ENCODE measurements at regions not wholly inside any gene's neighbourhood (a gene's known extent, or its start where the extent isn't known, plus 50 kb on each side); places are given as distances from the start of the nearest gene placed in this dataset.
A peak's percentile ranks its signal among the peaks of the same experiment; 100 is the strongest.

DNA sequence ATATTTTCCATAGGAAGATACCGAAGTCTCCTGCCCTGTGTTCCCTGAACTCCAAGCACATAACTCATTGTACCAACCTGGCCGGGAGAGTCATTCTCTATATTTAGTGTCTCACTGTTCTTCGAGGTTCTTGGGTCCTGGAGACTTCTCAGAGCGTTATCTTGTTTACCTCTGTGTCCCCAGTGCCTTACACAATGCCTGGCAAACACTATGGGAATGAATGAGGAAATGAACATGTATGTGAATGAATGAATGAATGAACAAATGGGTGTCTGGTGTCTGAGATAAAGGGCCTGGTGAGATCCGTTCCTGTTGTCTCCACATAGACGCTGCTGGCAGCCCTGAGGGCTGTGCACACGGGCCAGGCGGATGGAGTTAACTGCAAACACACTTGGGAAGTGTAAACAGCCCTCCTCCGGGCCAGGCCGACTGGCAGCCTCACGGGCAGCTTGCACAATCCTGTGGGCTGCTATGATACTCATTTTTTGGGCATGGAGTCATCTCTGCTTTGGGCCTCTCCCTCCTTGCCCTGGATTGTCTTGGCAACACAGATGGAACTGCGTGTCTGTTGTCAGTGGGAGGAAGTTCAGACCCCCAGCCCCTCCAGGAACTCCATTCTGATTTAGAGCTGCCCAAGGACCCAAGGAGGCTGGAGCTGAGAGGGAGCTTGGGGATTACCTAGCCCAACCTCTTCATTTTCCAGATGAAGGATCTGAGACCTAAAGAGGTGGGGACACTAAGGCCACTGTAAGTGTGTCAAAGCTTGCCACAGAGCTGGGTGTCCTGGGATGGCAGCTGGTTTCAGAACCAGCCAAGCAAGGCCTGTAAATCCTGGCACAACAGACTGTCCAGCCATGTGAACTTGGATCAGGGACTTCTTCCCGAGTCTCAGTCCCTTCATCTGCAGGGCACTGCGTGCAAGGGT, 124.4 kb downstream of the INHBB start:
- Histone ChIP-seq H3K27me3 (ENCODE audit: control insufficient read depth, insufficient read depth) (no peaks in the 10 kb centered on the region), H3K27ac (ENCODE audit: low read length) (peak overlapping the region; percentile 79), H3K9me3 (ENCODE audit: control insufficient read depth, low read length) (no peaks in the 10 kb centered on the region), H3K4me3 (ENCODE audit: low read length) (no peak overlapping the region), H3K4me1 (ENCODE audit: control insufficient read depth, insufficient read depth, low read length) (peaks cover 12% of the 10 kb centered on the region)
- ATAC-seq, result peak; percentile 87 to 95
- intact Hi-C loops (cut with DNase I), result no loop called here
- WGBS, result 29% methylated on average over 14 of the region's 14 CpGs
- peak; percentile 83 to 93 (median 90) for DNase-seq

DNA sequence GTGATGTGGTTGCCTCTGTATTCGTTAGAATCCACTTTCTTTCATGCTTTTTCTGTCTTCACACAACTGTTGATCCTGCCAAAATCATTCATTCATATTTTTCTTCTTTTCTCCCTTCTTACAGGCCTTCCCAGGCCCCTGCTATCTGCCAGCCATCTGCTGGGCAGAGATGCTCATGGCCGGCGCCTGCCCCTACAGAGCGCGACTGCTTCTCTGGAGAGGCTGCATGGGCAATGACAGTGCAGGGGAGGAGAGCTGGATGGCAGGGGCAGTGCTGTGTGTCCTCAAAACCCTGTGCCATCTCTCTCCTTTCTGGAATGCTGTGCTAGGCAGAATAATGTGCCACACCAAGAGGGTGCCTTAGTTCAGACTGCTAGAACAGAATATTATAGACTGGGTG, 125.2 kb downstream of the INHBB start:
- no peaks in the 10 kb centered on the region for H3K27me3 ChIP-seq (ENCODE audit: control insufficient read depth, insufficient read depth)
- ATAC-seq, result no peak
- H3K4me3 ChIP-seq (ENCODE audit: low read length), result no peak overlapping the region
- H3K9me3 ChIP-seq (ENCODE audit: control insufficient read depth, low read length), result no peaks in the 10 kb centered on the region
- H3K4me1 ChIP-seq (ENCODE audit: control insufficient read depth, insufficient read depth, low read length), result peaks cover 11% of the 10 kb centered on the region
- intact Hi-C loops (cut with DNase I), result no loop called here
- no peak overlapping the region for H3K27ac ChIP-seq (ENCODE audit: low read length)
- DNase-seq, result no peak
- WGBS, result 80% methylated on average over 5 of the region's 5 CpGs

DNA sequence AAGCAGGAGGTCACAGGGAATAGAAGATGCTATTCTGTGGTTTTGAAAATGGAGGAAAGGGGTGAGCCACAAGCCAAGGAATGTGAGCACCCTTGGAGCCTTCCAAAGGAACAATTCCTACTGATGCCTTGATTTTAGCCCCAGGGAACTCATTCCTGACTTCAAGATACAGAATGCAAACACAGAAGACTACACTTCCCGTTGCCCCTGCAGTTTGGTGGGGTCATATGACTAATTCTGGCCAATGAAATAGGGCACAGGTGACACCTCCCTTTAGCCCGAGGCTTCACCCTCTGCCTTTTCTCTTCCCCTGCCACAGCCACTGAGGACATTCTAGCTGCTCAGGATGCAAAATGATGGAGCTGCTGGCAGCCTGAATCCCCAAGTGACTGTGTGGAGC, 126.1 kb downstream of the INHBB start:
- WGBS, result 48% methylated on average over 2 of the region's 2 CpGs
- peaks cover 10% of the 10 kb centered on the region for H3K4me1 ChIP-seq (ENCODE audit: control insufficient read depth, insufficient read depth, low read length)
- H3K27me3 ChIP-seq (ENCODE audit: control insufficient read depth, insufficient read depth), result no peaks in the 10 kb centered on the region
- H3K4me3 ChIP-seq (ENCODE audit: low read length), result no peak overlapping the region
- H3K9me3 ChIP-seq (ENCODE audit: control insufficient read depth, low read length), result no peaks in the 10 kb centered on the region
- H3K27ac ChIP-seq (ENCODE audit: low read length), result no peak overlapping the region
- intact Hi-C loops (cut with DNase I), result no loop called here
- ATAC-seq, result no peak
- no peak for DNase-seq

DNA sequence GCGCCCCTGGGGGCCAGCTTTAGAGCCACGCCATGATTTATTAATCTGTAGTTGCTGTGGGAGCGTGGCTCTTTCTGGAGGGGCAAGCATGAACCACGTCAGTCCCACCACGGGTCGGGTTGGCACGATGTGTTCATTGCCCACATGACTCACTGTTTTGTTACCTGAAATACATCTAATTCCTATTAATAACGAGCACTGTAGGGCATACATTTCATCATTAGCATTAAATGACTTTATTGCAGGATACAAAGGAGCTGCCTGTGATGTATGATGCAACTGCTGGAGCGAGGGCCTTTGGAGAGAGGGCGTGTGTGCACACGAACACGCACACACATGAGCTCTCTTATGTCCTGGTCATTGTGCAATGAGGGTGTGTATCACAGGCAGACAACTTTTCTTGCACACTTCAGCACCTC, 127.0 kb downstream of the INHBB start:
- intact Hi-C loops (cut with DNase I), result no loop called here
- peaks cover 10% of the 10 kb centered on the region for H3K4me1 ChIP-seq (ENCODE audit: control insufficient read depth, insufficient read depth, low read length)
- ATAC-seq (no peak), DNase-seq (no peak)
- WGBS, result 96% methylated on average over 12 of the region's 12 CpGs
- no peaks in the 10 kb centered on the region for H3K27me3 ChIP-seq (ENCODE audit: control insufficient read depth, insufficient read depth)
- no peak overlapping the region for H3K27ac ChIP-seq (ENCODE audit: low read length)
- H3K4me3 ChIP-seq (ENCODE audit: low read length), result no peak overlapping the region
- H3K9me3 ChIP-seq (ENCODE audit: control insufficient read depth, low read length), result no peaks in the 10 kb centered on the region

DNA sequence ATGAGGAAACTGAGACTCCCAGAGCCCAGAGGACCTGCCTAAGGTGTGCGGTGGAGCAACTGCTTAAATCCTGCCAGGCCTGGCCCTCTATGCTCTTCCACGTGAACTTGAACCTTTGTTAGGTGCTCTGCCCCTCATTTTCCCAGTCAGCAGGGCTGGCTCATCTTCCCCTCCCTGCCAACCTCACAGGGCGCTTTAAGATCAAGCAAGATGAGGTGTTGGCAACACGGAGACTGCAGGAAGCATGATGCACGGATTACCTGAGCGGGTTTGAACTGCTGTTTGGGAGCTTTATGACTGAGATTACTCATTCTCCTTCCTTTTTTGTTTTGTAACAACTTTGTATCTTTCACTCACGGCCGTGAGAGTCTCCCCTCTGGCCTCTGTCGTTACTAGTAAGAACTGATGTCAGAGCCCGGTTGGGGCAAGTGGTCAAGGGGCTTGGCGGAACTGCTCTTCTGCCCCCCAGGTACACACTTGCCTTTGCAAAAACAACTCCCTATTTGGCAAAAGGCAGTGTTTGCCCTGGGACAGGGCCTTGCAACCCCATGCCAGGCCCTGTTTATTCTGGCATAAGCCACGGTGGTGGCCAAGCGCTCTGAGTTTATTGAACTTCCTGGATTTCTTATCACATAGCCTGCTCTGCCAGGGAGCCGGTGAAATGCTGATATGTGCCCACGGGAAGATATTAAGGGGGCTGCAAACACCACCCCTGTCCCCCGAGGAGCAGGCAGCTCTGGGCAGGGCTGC, 127.8 kb downstream of the INHBB start:
- 66% methylated on average over 16 of the region's 16 CpGs for WGBS
- Histone ChIP-seq H3K4me3 (ENCODE audit: low read length) (no peak overlapping the region), H3K9me3 (ENCODE audit: control insufficient read depth, low read length) (no peaks in the 10 kb centered on the region), H3K27me3 (ENCODE audit: control insufficient read depth, insufficient read depth) (no peaks in the 10 kb centered on the region), H3K27ac (ENCODE audit: low read length) (no peak overlapping the region), H3K4me1 (ENCODE audit: control insufficient read depth, insufficient read depth, low read length) (peaks cover 10% of the 10 kb centered on the region)
- ATAC-seq, result no peak
- no peak for DNase-seq
- intact Hi-C loops (cut with DNase I), result no loop called here

DNA sequence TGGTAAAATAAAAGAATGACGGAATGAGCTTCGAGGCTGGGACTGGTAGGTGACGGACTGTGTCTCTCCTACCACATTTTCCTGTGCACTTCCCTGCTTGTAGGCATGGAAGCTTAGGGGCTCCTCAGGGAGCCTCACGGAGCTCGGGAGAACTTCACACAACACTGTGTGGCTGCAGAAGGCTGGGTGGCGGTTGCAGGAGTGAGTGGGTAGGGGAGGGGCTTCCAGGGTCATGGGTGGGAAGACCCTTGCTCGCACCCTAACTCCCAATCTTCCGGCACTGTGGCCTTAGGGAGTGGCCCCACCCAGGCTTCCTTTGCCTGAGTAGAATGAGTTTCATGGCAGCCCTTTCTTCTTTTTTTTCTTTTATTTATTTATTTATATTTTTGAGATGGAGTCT, 128.6 kb downstream of the INHBB start:
- Histone ChIP-seq H3K4me3 (ENCODE audit: low read length) (no peak overlapping the region), H3K9me3 (ENCODE audit: control insufficient read depth, low read length) (no peaks in the 10 kb centered on the region), H3K27me3 (ENCODE audit: control insufficient read depth, insufficient read depth) (no peaks in the 10 kb centered on the region), H3K27ac (ENCODE audit: low read length) (no peak overlapping the region), H3K4me1 (ENCODE audit: control insufficient read depth, insufficient read depth, low read length) (peaks cover 9% of the 10 kb centered on the region)
- intact Hi-C loops (cut with DNase I), result no loop called here
- ATAC-seq (no peak), DNase-seq (no peak)
- WGBS, result 94% methylated on average over 8 of the region's 8 CpGs

DNA sequence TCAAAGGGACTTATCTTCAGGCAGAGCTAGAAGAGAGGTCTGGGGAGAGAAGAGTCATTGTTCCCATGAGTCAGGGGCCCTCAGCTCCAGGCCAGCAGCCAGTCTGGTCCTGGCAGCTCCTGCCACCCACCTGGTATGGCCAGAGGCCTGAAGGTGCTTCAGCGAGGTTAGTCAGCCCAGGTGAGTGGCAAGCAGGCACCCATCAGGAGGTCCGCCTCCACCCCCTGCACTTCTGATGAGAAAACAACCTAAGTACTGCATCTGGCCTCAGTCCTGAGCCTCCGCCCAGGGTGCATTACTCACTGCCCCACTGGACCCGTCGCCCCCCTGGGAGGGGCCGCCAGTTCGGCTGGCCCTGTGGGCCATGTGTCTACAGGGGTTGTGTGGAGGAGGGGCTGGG, 130.2 kb downstream of the INHBB start:
- Histone ChIP-seq H3K27ac (ENCODE audit: low read length) (no peak overlapping the region), H3K4me3 (ENCODE audit: low read length) (no peak overlapping the region), H3K4me1 (ENCODE audit: control insufficient read depth, insufficient read depth, low read length) (no peaks in the 10 kb centered on the region), H3K9me3 (ENCODE audit: control insufficient read depth, low read length) (no peaks in the 10 kb centered on the region), H3K27me3 (ENCODE audit: control insufficient read depth, insufficient read depth) (no peaks in the 10 kb centered on the region)
- no peak for DNase-seq
- ATAC-seq, result no peak
- WGBS, result 88% methylated on average over 7 of the region's 7 CpGs
- intact Hi-C loops (cut with DNase I), result no loop called here

DNA sequence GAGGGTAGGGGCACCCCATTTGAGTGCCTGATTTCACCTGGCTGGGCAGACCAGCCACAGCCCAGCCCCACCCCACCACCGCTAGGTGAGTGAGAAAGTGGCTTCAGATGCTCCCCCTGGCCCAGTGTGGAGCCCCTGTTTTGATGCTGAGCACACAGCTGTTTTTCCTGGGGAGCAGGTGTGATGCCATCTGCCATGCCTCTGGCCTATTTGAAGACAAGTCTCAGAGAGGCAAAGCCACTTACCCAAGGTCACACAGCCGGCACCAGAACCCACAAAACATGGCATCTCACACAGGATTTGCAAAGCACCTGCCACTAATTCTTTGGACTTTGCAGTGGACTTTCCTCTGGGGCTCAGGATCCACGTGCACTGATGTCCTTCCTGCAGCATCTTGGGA, 131.3 kb downstream of the INHBB start:
- Histone ChIP-seq H3K27me3 (ENCODE audit: control insufficient read depth, insufficient read depth) (no peaks in the 10 kb centered on the region), H3K4me3 (ENCODE audit: low read length) (no peak overlapping the region), H3K4me1 (ENCODE audit: control insufficient read depth, insufficient read depth, low read length) (no peaks in the 10 kb centered on the region), H3K9me3 (ENCODE audit: control insufficient read depth, low read length) (no peaks in the 10 kb centered on the region), H3K27ac (ENCODE audit: low read length) (no peak overlapping the region)
- ATAC-seq (no peak), DNase-seq (no peak)
- WGBS, result 91% methylated on average over 3 of the region's 3 CpGs
- intact Hi-C loops (cut with DNase I), result no loop called here

DNA sequence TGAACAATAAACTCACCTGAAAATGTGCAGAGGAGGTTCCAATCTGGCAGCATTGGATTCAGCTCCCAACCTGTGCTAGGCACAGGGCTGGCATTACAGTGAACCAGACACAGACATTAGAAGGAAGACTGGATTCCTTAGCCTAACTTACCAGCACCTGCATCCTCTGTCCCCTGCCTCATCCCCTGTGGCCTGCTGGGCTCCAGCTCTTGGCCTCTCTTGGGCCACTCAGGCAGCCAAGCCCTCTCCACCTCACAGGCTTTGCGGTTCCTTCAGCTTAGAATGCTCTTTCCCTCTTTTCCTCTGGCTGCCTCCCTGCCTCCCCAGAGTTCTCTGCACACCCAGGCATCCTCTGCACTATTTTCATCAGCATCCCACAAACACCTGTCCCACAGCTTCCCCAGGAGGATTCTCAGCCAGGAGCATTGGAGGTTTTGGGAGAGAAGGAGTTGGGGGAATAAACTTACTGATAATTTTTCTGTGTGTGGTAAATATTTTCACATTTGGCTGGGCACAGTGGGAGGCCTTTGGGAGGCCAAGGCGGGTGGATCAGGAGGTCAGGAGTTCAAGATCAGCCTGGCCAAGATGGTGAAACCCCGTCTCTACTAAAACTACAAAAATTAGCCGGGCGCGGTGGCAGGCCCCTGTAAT, 132.0 kb downstream of the INHBB start:
- no peak for ATAC-seq
- WGBS, result 95% methylated on average over 6 of the region's 6 CpGs
- intact Hi-C loops (cut with DNase I), result no loop called here

DNA sequence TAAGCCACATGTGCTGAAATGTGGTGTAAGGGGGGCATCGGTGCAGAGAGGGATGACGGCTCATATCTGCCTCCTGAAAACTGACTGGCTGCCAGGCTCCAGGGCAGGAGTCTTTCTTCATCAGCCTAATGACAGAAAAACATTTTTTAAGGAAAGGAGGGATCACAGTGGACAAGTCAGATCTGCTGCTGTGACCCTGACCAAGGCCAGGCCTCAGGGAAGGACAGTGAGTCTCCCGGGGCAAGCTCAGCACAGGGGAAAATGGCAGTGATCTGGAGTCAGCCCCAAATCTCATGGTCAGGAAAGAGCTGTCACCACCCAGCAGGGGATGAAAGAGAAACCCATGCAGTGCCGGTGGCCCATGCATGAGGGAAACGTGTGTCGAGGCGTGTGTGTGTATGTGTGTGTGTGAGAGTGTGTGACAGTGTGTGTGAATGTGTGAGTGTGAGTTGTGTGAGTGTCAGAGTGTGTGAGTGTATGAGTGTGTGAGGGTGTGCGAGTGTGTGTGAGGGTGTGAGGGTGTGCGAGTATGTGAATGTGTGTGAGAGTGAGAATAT, 134.5 kb downstream of the INHBB start:
- DNase-seq, result no peak
- intact Hi-C loops (cut with DNase I), result no loop called here
- no peaks in the 10 kb centered on the region for H3K27me3 ChIP-seq (ENCODE audit: control insufficient read depth, insufficient read depth)
- no peaks in the 10 kb centered on the region for H3K9me3 ChIP-seq (ENCODE audit: control insufficient read depth, low read length)
- WGBS, result 49% methylated on average over 9 of the region's 9 CpGs
- no peak overlapping the region for H3K4me3 ChIP-seq (ENCODE audit: low read length)
- no peak overlapping the region for H3K27ac ChIP-seq (ENCODE audit: low read length)
- H3K4me1 ChIP-seq (ENCODE audit: control insufficient read depth, insufficient read depth, low read length), result no peaks in the 10 kb centered on the region
- ATAC-seq, result no peak

More for the DNA sequence above, 132.0 kb downstream of the INHBB start:
- Histone ChIP-seq H3K27ac (ENCODE audit: low read length) (no peak overlapping the region), H3K27me3 (ENCODE audit: control insufficient read depth, insufficient read depth) (no peaks in the 10 kb centered on the region), H3K4me1 (ENCODE audit: control insufficient read depth, insufficient read depth, low read length) (no peaks in the 10 kb centered on the region), H3K4me3 (ENCODE audit: low read length) (no peak overlapping the region), H3K9me3 (ENCODE audit: control insufficient read depth, low read length) (no peaks in the 10 kb centered on the region)
- no peak for DNase-seq
